ENCODE measurements at regions not wholly inside any gene's neighbourhood (a gene's known extent, or its start where the extent isn't known, plus 50 kb on each side); places are given as distances from the start of the nearest gene placed in this dataset.

DNA sequence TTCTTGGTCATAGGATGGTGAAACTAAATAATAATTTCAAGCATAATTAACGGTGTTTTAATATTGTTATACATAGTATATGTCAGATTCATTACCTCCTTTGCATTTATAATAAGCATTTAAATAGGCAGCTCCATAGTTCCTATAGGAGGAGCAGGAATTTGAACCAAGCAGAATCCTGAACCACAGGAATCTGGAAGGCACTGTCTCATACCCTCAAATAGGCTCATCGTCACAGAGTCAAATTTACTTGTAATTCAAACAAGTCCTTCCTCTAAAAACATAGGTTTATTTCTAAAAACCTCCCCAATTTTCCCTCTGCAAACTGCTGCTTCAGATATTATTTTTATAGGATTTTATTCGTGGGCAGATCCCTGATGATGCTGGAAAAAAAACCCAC lies 376.3 kb upstream of the ARHGEF26 start:
- TF ChIP-seq, protein P1, sequence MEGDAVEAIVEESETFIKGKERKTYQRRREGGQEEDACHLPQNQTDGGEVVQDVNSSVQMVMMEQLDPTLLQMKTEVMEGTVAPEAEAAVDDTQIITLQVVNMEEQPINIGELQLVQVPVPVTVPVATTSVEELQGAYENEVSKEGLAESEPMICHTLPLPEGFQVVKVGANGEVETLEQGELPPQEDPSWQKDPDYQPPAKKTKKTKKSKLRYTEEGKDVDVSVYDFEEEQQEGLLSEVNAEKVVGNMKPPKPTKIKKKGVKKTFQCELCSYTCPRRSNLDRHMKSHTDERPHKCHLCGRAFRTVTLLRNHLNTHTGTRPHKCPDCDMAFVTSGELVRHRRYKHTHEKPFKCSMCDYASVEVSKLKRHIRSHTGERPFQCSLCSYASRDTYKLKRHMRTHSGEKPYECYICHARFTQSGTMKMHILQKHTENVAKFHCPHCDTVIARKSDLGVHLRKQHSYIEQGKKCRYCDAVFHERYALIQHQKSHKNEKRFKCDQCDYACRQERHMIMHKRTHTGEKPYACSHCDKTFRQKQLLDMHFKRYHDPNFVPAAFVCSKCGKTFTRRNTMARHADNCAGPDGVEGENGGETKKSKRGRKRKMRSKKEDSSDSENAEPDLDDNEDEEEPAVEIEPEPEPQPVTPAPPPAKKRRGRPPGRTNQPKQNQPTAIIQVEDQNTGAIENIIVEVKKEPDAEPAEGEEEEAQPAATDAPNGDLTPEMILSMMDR (IDR thresholded peaks at IDR 0.05) = no peak
- no peak for TF ChIP-seq POLR2AphosphoS5 (IDR thresholded peaks at IDR 0.05)

Data from suprapubic skin (tissue), 3 donors.